NT2/D1 (cell line): ENCODE measurements at regions not wholly inside any gene's neighbourhood (a gene's known extent, or its start where the extent isn't known, plus 50 kb on each side); places are given as distances from the start of the nearest gene placed in this dataset.

Source experiments
- DNase-seq: peaks from one replicate; pipeline ENCODE4 v3.0.0-alpha.2; 2011; ENCODE audit warnings: low read depth, low spot score
- H3K27me3 ChIP-seq: 2 replicates; pipeline ENCODE4 v1.6.0; 2011; ENCODE audit warnings: mild to moderate bottlenecking; ENCODE audit not compliant: insufficient read length, insufficient read depth
- H3K36me3 ChIP-seq: 2 replicates; pipeline ENCODE4 v1.6.1; 2011; ENCODE audit warnings: mild to moderate bottlenecking, low read length, mixed read lengths; ENCODE audit not compliant: insufficient read depth, insufficient read length
- H3K4me1 ChIP-seq: 2 replicates; pipeline ENCODE4 v1.5.1; 2011; ENCODE audit not compliant: insufficient read depth, insufficient read length
- H3K4me3 ChIP-seq: 2 replicates; pipeline ENCODE4 v1.5.1; 2011; ENCODE audit warnings: low read depth; ENCODE audit not compliant: insufficient read length
- H3K9ac ChIP-seq: 2 replicates; pipeline ENCODE4 v1.6.0; 2011; ENCODE audit warnings: low read depth; ENCODE audit not compliant: insufficient read length
- H3K9me3 ChIP-seq: 2 replicates; pipeline ENCODE4 v1.5.1; 2011; ENCODE audit warnings: mild to moderate bottlenecking, low read length; ENCODE audit not compliant: insufficient read depth
- SUZ12 ChIP-seq: IDR thresholded peaks from 2 replicates; pipeline ENCODE4 v1.6.1; 2011; ENCODE audit not compliant: insufficient read length, insufficient read depth; ENCODE audit errors: extremely low read depth
- YY1 ChIP-seq: IDR thresholded peaks from 2 replicates; pipeline ENCODE4 v1.6.1; 2011; ENCODE audit not compliant: insufficient read length, insufficient read depth
- ZNF274 ChIP-seq: IDR thresholded peaks from 2 replicates; pipeline ENCODE4 v1.6.1; 2011; ENCODE audit warnings: mild to moderate bottlenecking, low read depth, low read length

DNA sequence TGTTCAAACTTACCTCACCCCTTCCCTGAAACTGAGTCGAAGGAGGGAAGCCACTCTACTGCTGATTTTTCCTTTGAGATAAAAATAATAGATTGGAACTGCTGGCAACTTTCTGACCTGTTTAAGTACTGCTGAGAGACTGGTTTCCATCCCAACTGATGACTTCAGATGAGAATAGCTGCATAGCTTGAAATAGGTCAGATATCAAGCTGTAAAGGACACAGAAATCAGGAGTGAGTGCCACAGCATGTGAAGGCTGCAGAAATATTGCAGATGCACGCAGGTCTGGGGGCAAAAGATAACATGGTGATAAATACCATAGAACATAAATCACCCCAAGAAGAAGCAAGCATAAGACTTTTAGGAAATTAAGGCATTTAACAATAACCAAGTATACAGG, 923.2 kb downstream of the SH3BGRL start:
- no peak overlapping the region for H3K4me3 ChIP-seq
- no peaks in the 10 kb centered on the region for H3K36me3 ChIP-seq
- H3K4me1 ChIP-seq, result no peaks in the 10 kb centered on the region
- H3K27me3 ChIP-seq, result no peaks in the 10 kb centered on the region
- no peak for TF ChIP-seq SUZ12
- TF ChIP-seq ZNF274, result no peak
- TF ChIP-seq YY1, result no peak
- H3K9ac ChIP-seq, result no peak overlapping the region
- no peaks in the 10 kb centered on the region for H3K9me3 ChIP-seq
- no peak for DNase-seq

DNA sequence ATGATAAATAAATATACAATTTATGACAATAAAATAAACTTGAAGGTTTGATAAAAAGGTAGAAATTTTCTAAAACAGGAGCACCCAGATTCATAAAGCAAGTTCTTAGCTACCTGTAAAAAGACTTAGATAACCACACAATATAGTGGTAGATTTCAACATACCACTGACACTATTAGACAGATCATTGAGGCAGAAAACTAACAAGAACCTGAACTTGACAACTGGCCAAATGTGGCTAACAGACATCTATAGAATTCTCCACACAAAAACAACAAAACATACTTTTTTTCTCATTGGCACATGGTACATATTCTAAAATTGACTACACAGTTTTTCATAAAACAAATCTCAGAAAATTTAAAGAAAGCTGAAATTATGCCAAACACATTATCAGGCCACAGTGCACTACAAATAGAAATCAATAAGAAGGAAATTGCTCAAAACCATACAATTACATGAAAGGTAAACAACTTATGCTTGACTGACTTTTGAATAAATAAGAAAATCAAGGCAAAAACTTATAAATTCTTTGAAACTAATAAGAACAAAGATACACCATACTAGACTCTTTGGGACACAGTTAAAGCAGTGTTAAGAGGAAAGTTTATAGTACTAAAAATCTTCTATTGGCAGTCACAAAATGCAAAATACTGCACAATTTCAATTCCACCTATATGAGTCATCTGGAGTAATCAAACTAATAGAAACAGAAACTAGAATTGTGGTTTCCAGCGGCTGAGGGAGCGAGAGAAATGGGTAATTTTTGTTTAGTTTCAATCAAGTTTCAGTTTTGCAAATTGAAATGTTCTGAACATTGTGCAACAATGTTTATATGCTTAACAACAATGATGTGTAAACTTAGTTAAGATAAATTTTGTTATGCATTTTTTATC, 925.6 kb downstream of the SH3BGRL start:
- H3K36me3 ChIP-seq, result no peaks in the 10 kb centered on the region
- H3K9me3 ChIP-seq, result no peaks in the 10 kb centered on the region
- no peaks in the 10 kb centered on the region for H3K27me3 ChIP-seq
- H3K4me1 ChIP-seq, result no peaks in the 10 kb centered on the region
- no peak overlapping the region for H3K9ac ChIP-seq
- no peak overlapping the region for H3K4me3 ChIP-seq
- DNase-seq, result no peak
- no peak for TF ChIP-seq YY1
- TF ChIP-seq ZNF274, result no peak

DNA sequence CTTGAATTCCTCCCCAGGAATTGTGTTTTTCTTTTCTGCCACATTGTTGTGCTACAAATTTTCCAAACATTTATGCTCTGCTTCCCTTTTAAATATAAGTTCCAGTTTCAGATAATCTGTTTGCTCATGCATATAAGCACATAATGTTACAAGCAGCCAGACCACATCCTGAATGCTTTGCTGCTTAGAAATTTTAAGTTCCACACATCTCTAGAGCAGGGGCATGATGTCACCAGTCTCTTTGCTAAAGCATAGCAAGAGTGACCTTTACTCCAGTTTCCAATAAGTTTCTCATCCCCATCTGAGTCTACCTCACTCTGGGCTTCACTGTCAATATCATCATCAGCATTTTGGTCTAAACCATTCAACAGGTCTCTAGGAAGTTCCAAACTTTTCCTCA, 932.5 kb downstream of the SH3BGRL start:
- H3K9me3 ChIP-seq, result peaks cover 12% of the 10 kb centered on the region; the same call in 1 of the 2 replicates
- no peaks in the 10 kb centered on the region for H3K36me3 ChIP-seq
- H3K4me1 ChIP-seq, result no peaks in the 10 kb centered on the region
- H3K9ac ChIP-seq, result no peak overlapping the region
- TF ChIP-seq YY1, result no peak
- TF ChIP-seq ZNF274, result no peak
- TF ChIP-seq SUZ12, result no peak
- DNase-seq, result no peak
- no peak overlapping the region for H3K4me3 ChIP-seq
- H3K27me3 ChIP-seq, result no peaks in the 10 kb centered on the region

DNA sequence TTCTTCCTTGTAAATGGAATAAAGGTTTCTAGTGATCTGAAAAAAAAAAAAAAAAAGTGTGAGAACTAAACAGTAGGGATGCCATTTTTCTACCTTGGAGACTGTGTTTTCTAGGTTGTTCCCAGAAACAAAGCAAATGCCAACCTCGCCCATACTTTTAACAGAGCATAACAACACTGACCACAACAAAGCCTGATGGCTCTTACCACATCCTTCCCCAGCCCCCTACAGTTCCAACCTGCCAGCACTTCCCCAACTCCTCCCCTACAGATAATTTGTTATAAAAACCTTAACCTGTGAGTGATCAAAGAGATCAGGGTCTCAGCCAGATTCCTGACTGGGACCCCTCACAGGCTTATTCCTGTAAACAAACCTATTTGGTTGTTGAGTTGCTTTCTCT, 940.0 kb downstream of the SH3BGRL start:
- TF ChIP-seq SUZ12, result no peak
- TF ChIP-seq ZNF274, result no peak
- no peak for TF ChIP-seq YY1
- Histone ChIP-seq H3K9me3 (no peaks in the 10 kb centered on the region), H3K27me3 (no peaks in the 10 kb centered on the region), H3K9ac (no peak overlapping the region), H3K4me3 (no peak overlapping the region), H3K36me3 (no peaks in the 10 kb centered on the region), H3K4me1 (no peaks in the 10 kb centered on the region)
- no peak for DNase-seq

DNA sequence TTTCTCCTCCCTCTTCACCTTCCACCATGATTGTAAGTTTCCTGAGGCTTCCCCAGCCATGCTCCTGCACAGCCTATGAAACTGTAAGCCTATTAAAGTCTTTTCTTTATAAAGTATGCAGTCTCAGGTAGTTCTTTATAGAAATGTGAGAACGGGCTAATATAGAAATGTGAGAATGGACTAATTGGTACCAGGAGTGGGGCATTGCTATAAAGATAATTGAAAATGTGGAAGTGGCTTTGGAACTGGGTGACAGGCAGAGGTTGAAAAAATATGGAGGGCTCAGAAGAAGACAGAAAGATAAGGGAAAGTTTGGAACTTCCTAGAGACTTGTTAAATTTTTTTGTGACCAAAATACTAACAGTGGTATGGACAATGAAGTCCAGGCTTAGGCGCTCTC, 959.3 kb downstream of the SH3BGRL start:
- no peak for DNase-seq
- no peaks in the 10 kb centered on the region for H3K4me1 ChIP-seq
- H3K36me3 ChIP-seq, result no peaks in the 10 kb centered on the region
- no peak overlapping the region for H3K4me3 ChIP-seq
- H3K9ac ChIP-seq, result no peak overlapping the region
- TF ChIP-seq ZNF274 (no peak), YY1 (no peak), SUZ12 (no peak)
- H3K9me3 ChIP-seq, result no peaks in the 10 kb centered on the region
- H3K27me3 ChIP-seq, result no peaks in the 10 kb centered on the region

DNA sequence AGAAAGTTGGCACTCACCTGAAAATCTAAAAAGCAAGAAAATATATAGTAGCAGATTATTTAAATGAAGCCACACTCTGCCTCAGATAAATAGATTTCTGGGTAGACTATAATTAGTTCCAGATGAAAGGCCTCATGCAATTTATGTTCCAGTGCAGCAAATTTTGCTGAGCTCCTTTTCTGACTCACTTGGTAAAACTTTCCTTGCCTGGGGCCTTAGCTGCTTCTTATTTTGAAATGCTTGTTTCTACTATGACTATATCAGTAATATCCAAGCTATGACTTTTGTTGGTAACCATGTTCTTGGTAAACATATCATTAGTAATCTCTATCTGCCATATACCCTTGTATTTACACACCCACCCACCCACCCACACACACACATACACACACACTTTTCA, 961.8 kb downstream of the SH3BGRL start:
- Histone ChIP-seq H3K4me3 (no peak overlapping the region), H3K4me1 (no peaks in the 10 kb centered on the region), H3K27me3 (no peaks in the 10 kb centered on the region), H3K36me3 (no peaks in the 10 kb centered on the region), H3K9ac (no peak overlapping the region), H3K9me3 (no peaks in the 10 kb centered on the region)
- no peak for DNase-seq
- TF ChIP-seq YY1 (no peak), ZNF274 (no peak), SUZ12 (no peak)

DNA sequence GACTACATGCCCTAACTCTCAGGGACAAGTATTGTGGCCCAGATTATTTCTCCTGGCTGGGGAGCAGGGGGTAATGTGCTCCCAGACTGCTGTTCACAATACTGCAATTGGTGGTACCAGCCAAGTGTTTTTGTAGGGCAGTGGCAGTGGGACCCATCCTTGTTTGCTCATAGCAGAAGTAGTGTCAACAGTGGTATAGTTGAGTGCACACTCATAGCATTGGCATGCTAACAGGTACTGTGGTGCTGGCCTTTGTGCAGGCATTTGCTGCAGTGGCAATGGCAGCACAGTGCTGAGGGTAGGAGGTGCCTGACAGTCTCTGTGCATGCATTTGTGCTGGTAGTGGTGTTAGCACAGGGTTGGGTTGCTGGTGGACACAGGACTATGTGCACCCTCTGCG, 995.0 kb downstream of the SH3BGRL start:
- Histone ChIP-seq H3K9ac (no peak overlapping the region), H3K4me3 (no peak overlapping the region), H3K4me1 (no peaks in the 10 kb centered on the region), H3K9me3 (no peaks in the 10 kb centered on the region), H3K27me3 (no peaks in the 10 kb centered on the region), H3K36me3 (no peaks in the 10 kb centered on the region)
- TF ChIP-seq YY1, result no peak
- TF ChIP-seq ZNF274, result no peak
- no peak for TF ChIP-seq SUZ12
- no peak for DNase-seq
